ENCODE measurements at regions not wholly inside any gene's neighbourhood (a gene's known extent, or its start where the extent isn't known, plus 50 kb on each side); places are given as distances from the start of the nearest gene placed in this dataset.

DNA sequence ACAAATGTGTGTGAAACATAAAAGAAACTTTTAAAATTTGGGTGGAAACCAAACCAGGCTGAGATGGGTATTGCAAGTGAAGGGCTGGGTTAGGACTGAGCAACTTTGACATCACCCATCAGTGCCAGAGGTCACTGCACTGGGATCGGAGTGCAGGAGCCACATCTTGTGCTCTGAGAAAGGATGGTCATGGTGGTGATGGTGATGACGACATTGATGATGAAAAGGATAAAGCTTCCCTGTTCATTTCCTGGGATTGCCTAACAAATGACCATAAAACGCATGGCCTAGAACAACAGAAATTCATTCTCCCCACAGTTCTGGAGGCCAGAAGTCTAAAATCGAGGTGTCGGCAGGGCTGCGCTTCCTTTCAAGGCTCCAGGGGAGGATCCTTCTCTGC is 324.0 kb downstream of the MAF start:
- intact Hi-C loops (cut with DNase I), result no loop called here
- H3K27me3 ChIP-seq, result no peaks in the 10 kb centered on the region
- H3K36me3 ChIP-seq, result no peaks in the 10 kb centered on the region
- DNase-seq (no peak), ATAC-seq (peak; percentile 15)
- H3K27ac ChIP-seq, result no peak overlapping the region
- H3K9me3 ChIP-seq, result no peaks in the 10 kb centered on the region
- no peak overlapping the region for H3K4me3 ChIP-seq
- no peaks in the 10 kb centered on the region for H3K4me1 ChIP-seq
- TF ChIP-seq, protein P1, sequence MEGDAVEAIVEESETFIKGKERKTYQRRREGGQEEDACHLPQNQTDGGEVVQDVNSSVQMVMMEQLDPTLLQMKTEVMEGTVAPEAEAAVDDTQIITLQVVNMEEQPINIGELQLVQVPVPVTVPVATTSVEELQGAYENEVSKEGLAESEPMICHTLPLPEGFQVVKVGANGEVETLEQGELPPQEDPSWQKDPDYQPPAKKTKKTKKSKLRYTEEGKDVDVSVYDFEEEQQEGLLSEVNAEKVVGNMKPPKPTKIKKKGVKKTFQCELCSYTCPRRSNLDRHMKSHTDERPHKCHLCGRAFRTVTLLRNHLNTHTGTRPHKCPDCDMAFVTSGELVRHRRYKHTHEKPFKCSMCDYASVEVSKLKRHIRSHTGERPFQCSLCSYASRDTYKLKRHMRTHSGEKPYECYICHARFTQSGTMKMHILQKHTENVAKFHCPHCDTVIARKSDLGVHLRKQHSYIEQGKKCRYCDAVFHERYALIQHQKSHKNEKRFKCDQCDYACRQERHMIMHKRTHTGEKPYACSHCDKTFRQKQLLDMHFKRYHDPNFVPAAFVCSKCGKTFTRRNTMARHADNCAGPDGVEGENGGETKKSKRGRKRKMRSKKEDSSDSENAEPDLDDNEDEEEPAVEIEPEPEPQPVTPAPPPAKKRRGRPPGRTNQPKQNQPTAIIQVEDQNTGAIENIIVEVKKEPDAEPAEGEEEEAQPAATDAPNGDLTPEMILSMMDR (IDR thresholded peaks at IDR 0.05), result no peak

DNA sequence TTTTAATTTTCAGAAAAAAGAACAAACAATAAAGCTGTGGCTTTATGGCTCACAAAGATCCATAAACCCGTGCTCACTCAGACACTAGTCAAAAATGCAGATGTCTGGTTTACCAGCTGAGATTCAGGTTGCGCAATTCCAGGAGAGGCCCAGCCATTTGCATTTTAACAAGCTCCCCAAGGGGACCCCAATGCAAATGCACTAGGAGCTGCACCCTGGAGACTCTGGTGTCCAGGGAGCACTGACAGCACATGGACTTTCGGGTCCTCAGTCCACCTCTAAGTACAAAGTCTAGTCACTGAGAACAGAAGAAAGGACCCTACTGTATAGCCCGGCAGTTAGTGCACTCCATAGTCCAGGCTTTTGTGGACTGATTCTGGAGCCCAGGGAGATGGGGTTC is 326.3 kb downstream of the MAF start:
- TF ChIP-seq, protein P1 (IDR thresholded peaks at IDR 0.05), result no peak
- Histone ChIP-seq H3K27me3 (no peaks in the 10 kb centered on the region), H3K27ac (no peak overlapping the region), H3K36me3 (no peaks in the 10 kb centered on the region), H3K4me3 (no peak overlapping the region), H3K4me1 (peaks cover 2% of the 10 kb centered on the region), H3K9me3 (no peaks in the 10 kb centered on the region)
- ATAC-seq (no peak), DNase-seq (no peak)
- intact Hi-C loops (cut with DNase I), result no loop called here

DNA sequence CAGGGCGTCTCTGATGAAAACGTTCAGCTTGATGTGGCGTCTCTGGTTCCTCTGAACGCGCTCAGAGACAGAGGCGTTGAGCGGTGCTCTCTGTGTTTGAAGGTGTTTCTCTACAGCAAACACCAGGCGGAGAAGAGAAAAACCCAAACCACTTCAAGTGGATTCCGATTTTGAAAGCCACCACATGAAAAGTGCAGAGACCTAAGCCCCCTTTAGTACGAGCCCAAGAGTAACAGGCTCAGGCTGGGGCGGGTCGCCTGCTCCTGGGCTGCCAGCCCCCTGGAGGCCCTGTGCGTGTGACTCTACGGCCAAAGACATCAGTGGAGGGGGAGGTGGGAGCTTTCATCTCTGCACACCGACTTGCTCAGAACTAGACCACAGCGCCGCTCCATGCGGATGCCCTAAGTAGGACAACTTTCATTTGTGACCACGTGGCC is 328.4 kb downstream of the MAF start:
- ATAC-seq, result peak; percentile 28
- Histone ChIP-seq H3K4me1 (peaks cover 6% of the 10 kb centered on the region), H3K4me3 (no peak overlapping the region), H3K9me3 (no peaks in the 10 kb centered on the region), H3K36me3 (no peaks in the 10 kb centered on the region), H3K27ac (no peak overlapping the region), H3K27me3 (no peaks in the 10 kb centered on the region)
- DNase-seq, result no peak
- intact Hi-C loops (cut with DNase I), result no loop called here
- TF ChIP-seq, protein P1 (IDR thresholded peaks at IDR 0.05), result no peak

DNA sequence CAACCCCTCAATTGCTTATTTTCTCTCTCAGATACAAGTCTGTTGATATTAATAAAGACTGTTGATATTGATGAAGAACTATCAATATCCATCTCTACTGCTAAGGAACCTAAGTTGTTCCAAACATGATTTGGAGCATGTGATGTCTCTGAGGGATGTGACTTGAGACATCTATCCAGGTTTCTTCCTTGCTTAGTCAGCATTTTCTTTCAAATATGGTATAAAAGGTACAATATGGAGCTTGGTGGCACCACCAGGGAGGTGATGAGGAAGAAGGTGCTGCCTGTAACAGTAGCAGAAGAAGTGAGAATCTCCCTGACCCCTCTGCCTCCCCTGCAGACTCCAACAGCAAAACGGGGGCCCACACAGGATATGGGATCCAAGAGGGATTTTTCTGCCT is 329.0 kb downstream of the MAF start:
- H3K9me3 ChIP-seq, result no peaks in the 10 kb centered on the region
- H3K4me3 ChIP-seq, result no peak overlapping the region
- H3K27ac ChIP-seq, result no peak overlapping the region
- H3K4me1 ChIP-seq, result peaks cover 6% of the 10 kb centered on the region
- ATAC-seq (no peak), DNase-seq (no peak)
- intact Hi-C loops (cut with DNase I), result no loop called here
- H3K36me3 ChIP-seq, result no peaks in the 10 kb centered on the region
- TF ChIP-seq, protein P1 (IDR thresholded peaks at IDR 0.05), result no peak
- H3K27me3 ChIP-seq, result no peaks in the 10 kb centered on the region

DNA sequence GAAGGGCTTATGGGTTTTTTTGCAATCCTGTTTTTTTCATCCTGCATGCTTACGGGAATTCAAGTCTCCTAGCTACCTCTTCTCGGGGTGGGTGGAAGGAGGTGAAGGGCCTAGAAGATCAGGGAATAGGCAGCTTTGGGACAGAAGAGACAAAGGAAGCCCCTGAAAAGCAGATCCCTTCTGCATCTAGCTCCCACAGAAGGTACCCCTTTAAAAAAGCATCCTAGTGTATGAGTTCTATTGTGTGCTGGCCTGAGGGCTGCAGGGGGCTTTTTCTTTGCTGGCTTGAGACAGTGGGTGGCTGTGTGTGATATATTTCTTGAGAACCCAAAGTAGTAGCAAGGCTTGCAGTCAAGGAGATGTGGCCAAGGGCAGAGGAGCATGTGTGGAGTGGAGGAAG is 330.5 kb downstream of the MAF start:
- no peaks in the 10 kb centered on the region for H3K9me3 ChIP-seq
- no peak for ATAC-seq

More for the DNA sequence above, 330.5 kb downstream of the MAF start:
- Histone ChIP-seq H3K4me1 (peaks cover 6% of the 10 kb centered on the region), H3K27me3 (no peaks in the 10 kb centered on the region), H3K27ac (no peak overlapping the region), H3K36me3 (no peaks in the 10 kb centered on the region), H3K4me3 (no peak overlapping the region)
- intact Hi-C loops (cut with DNase I), result no loop called here
- TF ChIP-seq, protein P1 (IDR thresholded peaks at IDR 0.05), result no peak
- DNase-seq, result no peak
